G401 (cell line): ENCODE measurements at regions not wholly inside any gene's neighbourhood (a gene's known extent, or its start where the extent isn't known, plus 50 kb on each side); places are given as distances from the start of the nearest gene placed in this dataset.

Experiments used
- DNase-seq: peaks from one replicate; pipeline ENCODE4 v3.0.0-alpha.2; 2015; ENCODE audit warnings: low spot score
- in situ Hi-C: cut with HindIII; loops from 2 replicates; pipeline ENCODE4 v1.10.0; 2016; ENCODE audit warnings: low sequenced_read_pairs, mixed read lengths

GRCh38 chr5:167166696-167167095, 1124.7 kb upstream of the WWC1 start:
- in situ Hi-C loops: no loop called here
- DNase-seq: no peak

GRCh38 chr5:167167191-167167795, 1124.2 kb upstream of the WWC1 start:
- no peak for DNase-seq
- in situ Hi-C loops: no loop called here

GRCh38 chr5:167168971-167169370, 1122.5 kb upstream of the WWC1 start:
- no peak for DNase-seq
- in situ Hi-C loops: no loop called here

GRCh38 chr5:167171056-167171455, 1120.4 kb upstream of the WWC1 start:
- DNase-seq: no peak
- in situ Hi-C loops: no loop called here

- in situ Hi-C loops: no loop called here
- DNase-seq: no peak
These were observed 1113.7 kb upstream of the WWC1 start for GRCh38 chr5:167177736-167178135.

- no peak for DNase-seq
- in situ Hi-C loops: no loop called here
These were observed 1110.5 kb upstream of the WWC1 start for GRCh38 chr5:167180906-167181305.

GRCh38 chr5:167205881-167206280, 1085.6 kb upstream of the WWC1 start:
- no peak for DNase-seq
- in situ Hi-C loops: no loop called here

- no peak for DNase-seq
- in situ Hi-C loops: no loop called here
These were observed 1084.4 kb upstream of the WWC1 start for GRCh38 chr5:167207081-167207480.

GRCh38 chr5:167208911-167209310, 1082.5 kb upstream of the WWC1 start:
- in situ Hi-C loops: no loop called here
- no peak for DNase-seq

- in situ Hi-C loops: no loop called here
These were observed 1074.2 kb upstream of the WWC1 start for GRCh38 chr5:167217097-167217743.

GRCh38 chr5:167219298-167219697, 1072.1 kb upstream of the WWC1 start:
- in situ Hi-C loops: no loop called here
- no peak for DNase-seq

More at GRCh38 chr5:167217097-167217743, 1074.2 kb upstream of the WWC1 start:
- peak; percentile 16 for DNase-seq

GRCh38 chr5:167226386-167226785, 1065.1 kb upstream of the WWC1 start:
- DNase-seq: no peak
- in situ Hi-C loops: no loop called here

GRCh38 chr5:167228134-167228533, 1063.3 kb upstream of the WWC1 start:
- in situ Hi-C loops: no loop called here
- no peak for DNase-seq

GRCh38 chr5:167229751-167230150, 1061.7 kb upstream of the WWC1 start:
- in situ Hi-C loops: no loop called here
- no peak for DNase-seq

GRCh38 chr5:167230414-167230813, 1061.0 kb upstream of the WWC1 start:
- in situ Hi-C loops: no loop called here
- DNase-seq: no peak

GRCh38 chr5:167232675-167233311, 1058.7 kb upstream of the WWC1 start:
- DNase-seq: no peak
- in situ Hi-C loops: no loop called here

- DNase-seq: no peak
- in situ Hi-C loops: no loop called here
These were observed 1057.8 kb upstream of the WWC1 start for GRCh38 chr5:167233507-167234220.

GRCh38 chr5:167241436-167242067, 1049.9 kb upstream of the WWC1 start:
- DNase-seq: no peak
- in situ Hi-C loops: no loop called here

GRCh38 chr5:167242701-167243100, 1048.7 kb upstream of the WWC1 start:
- in situ Hi-C loops: no loop called here
- no peak for DNase-seq

- no peak for DNase-seq
- in situ Hi-C loops: no loop called here
These were observed 1048.0 kb upstream of the WWC1 start for GRCh38 chr5:167243463-167243862.
